Endothelial cell of umbilical vein (primary cell): ENCODE measurements at regions not wholly inside any gene's neighbourhood (a gene's known extent, or its start where the extent isn't known, plus 50 kb on each side); places are given as distances from the start of the nearest gene placed in this dataset.

Source experiments
- BruUV-seq: library from RNA; stranded (reverse); fragments of 400-500 nt; replicated peaks from 2 replicates; lab custom pipeline; 2021; lab: Mats Ljungman, UMichigan
- CTCF ChIA-PET: fragments of 300-600, 350-600 bp; sonication (Branson Sonifier 250); formaldehyde crosslinking; loops from one replicate; lab custom pipeline; 2021; ENCODE audit warnings: antibody characterized with exemption, inconsistent platforms; lab: Charles Lee
- POLR2A ChIA-PET: fragments of 300-600, 350-600 bp; sonication (Branson Sonifier 250); formaldehyde crosslinking; loops from one replicate; lab custom pipeline; 2021; ENCODE audit warnings: antibody characterized with exemption, inconsistent platforms; lab: Charles Lee
- DNase-seq: peaks from one replicate; pipeline ENCODE4 v3.0.0-alpha.2; 2011; ENCODE audit warnings: low read depth, low spot score
- FAIRE-seq: peaks from 2 replicates; lab custom pipeline; 2011; peaks lifted over from hg19 to GRCh38; lab: Jason Lieb, UNC
- H2AFZ ChIP-seq: 2 replicates; pipeline ENCODE4 v1.6.0; 2012; ENCODE audit warnings: low read depth, low read length, control low read depth, inconsistent platforms
- H3K27ac ChIP-seq: 2 replicates; pipeline ENCODE4 v1.5.1; 2011; ENCODE audit warnings: low read depth, mild to moderate bottlenecking, control low read depth, low read length, moderate library complexity; ENCODE audit not compliant: insufficient read depth
- H3K27me3 ChIP-seq, 2 experiments: 2 replicates each; pipeline versions ENCODE4 v1.6.0 to v1.6.1; 2011; ENCODE audit warnings: low read length in 2 of 2, mixed read lengths in 1 of 2; ENCODE audit not compliant: control insufficient read depth in 2 of 2, insufficient read depth in 2 of 2
- H3K36me3 ChIP-seq, 2 experiments: 2 replicates in 1 of 2; 3 replicates in 1 of 2; pipeline ENCODE4 v1.5.1; 2011; ENCODE audit warnings: low read length in 2 of 2, mild to moderate bottlenecking in 1 of 2, moderate library complexity in 1 of 2; ENCODE audit not compliant: control insufficient read depth in 2 of 2, insufficient read depth in 2 of 2; ENCODE audit errors: extremely low read depth in 1 of 2
- H3K4me1 ChIP-seq: 3 replicates; pipeline ENCODE4 v1.5.1; 2011; ENCODE audit warnings: mild to moderate bottlenecking, low read length; ENCODE audit not compliant: control insufficient read depth, insufficient read depth; ENCODE audit errors: extremely low read depth
- H3K4me2 ChIP-seq: 2 replicates; pipeline ENCODE4 v1.6.1; 2011; ENCODE audit warnings: low read length, control low read depth, mixed read lengths; ENCODE audit not compliant: insufficient read depth
- H3K4me3 ChIP-seq, 3 experiments: fragments of 200-600 bp in 1 of 3; sonication (generic), shearing (Covaris generic) in 1 of 3; replicated peaks in 1 of 3; 2 replicates each; pipeline ENCODE4 v1.5.1; 2011 to 2016; ENCODE audit warnings: control low read depth in 3 of 3, low read length in 3 of 3, mild to moderate bottlenecking in 2 of 3, inconsistent platforms in 1 of 3, low read depth in 1 of 3, moderate library complexity in 1 of 3; ENCODE audit not compliant: insufficient read depth in 1 of 3
- H3K79me2 ChIP-seq: 2 replicates; pipeline ENCODE4 v1.6.0; 2012; ENCODE audit warnings: low read length, inconsistent platforms; ENCODE audit not compliant: control insufficient read depth, insufficient read depth
- H3K9ac ChIP-seq: replicated peaks from 2 replicates; pipeline ENCODE3; 2011; ENCODE audit warnings: low read length, control low read depth; ENCODE audit not compliant: insufficient read depth; ENCODE audit errors: extremely low read depth
- H3K9me1 ChIP-seq: replicated peaks from 3 replicates; pipeline ENCODE4 v1.6.0; 2011; ENCODE audit warnings: mild to moderate bottlenecking, low read length; ENCODE audit not compliant: control insufficient read depth, insufficient read depth; ENCODE audit errors: extremely low read depth
- H3K9me3 ChIP-seq: replicated peaks from 2 replicates; pipeline ENCODE4 v1.5.1; 2012; ENCODE audit warnings: low read length, inconsistent platforms; ENCODE audit not compliant: control insufficient read depth, insufficient read depth
- H4K20me1 ChIP-seq: replicated peaks from 2 replicates; pipeline ENCODE3; 2011; ENCODE audit warnings: mild to moderate bottlenecking, low read length; ENCODE audit not compliant: control insufficient read depth, insufficient read depth; ENCODE audit errors: extremely low read depth
- EZH2 ChIP-seq: IDR thresholded peaks from 2 replicates; pipeline ENCODE4 v1.6.1; 2012; ENCODE audit warnings: borderline replicate concordance, low read depth, mild to moderate bottlenecking, moderate library complexity, low read length, inconsistent platforms; ENCODE audit not compliant: severe bottlenecking
- FOS ChIP-seq: IDR thresholded peaks from 2 replicates; pipeline ENCODE4 v1.6.1; 2011; ENCODE audit warnings: mild to moderate bottlenecking, low read length, moderate library complexity, borderline replicate concordance; ENCODE audit not compliant: insufficient read depth
- GATA2 ChIP-seq: IDR thresholded peaks from 2 replicates; pipeline ENCODE4 v1.7.0; 2011; ENCODE audit warnings: low read depth, mild to moderate bottlenecking, moderate library complexity, mixed read lengths, low read length; ENCODE audit not compliant: insufficient read length, insufficient read depth
- JUN ChIP-seq: IDR thresholded peaks from 2 replicates; pipeline ENCODE4 v1.6.1; 2011; ENCODE audit warnings: borderline replicate concordance, low read depth; ENCODE audit not compliant: insufficient read length, insufficient read depth
- MAX ChIP-seq: IDR thresholded peaks from 2 replicates; pipeline ENCODE4 v1.6.1; 2011; ENCODE audit not compliant: insufficient read depth, insufficient read length
- MYC ChIP-seq: IDR thresholded peaks from one replicate; pipeline ENCODE4 v1.6.1; 2011; ENCODE audit warnings: mild to moderate bottlenecking, low read depth, low read length
- POLR2A ChIP-seq: IDR thresholded peaks from 2 replicates; pipeline ENCODE4 v1.6.1; 2012; ENCODE audit warnings: low read depth, mild to moderate bottlenecking, control low read depth, low read length
- POLR2AphosphoS5 ChIP-seq: IDR thresholded peaks from 2 replicates; pipeline ENCODE4 v1.6.1; 2012; ENCODE audit warnings: low read depth, mild to moderate bottlenecking, control low read depth, low read length, moderate library complexity; ENCODE audit not compliant: insufficient read depth
- dilution Hi-C: fragments of 300-500 bp; cut with MboI; formaldehyde crosslinking; loops from one replicate; pipeline ENCODE4 v1.15.0; 2019; ENCODE audit warnings: low sequenced_read_pairs; ENCODE audit not compliant: extremely low pct_ligation_motif_present
- intact Hi-C: fragments of 100-400 bp; cut with micrococcal nuclease; formaldehyde crosslinking; loops from one replicate; pipeline ENCODE4 v1.10.0; 2022
- TF ChIP-seq, protein P1 (sequence below), 2 donors: IDR thresholded peaks; 1 replicate in 1 of 2; 2 replicates in 1 of 2; pipeline ENCODE4 v1.5.1; 2011; ENCODE audit warnings: low read length in 2 of 2, mild to moderate bottlenecking in 2 of 2, moderate library complexity in 2 of 2, control low read depth in 1 of 2, inconsistent platforms in 1 of 2, low read depth in 1 of 2; ENCODE audit not compliant: insufficient read depth in 1 of 2; ENCODE audit errors: extremely low read depth in 1 of 2

DNA sequence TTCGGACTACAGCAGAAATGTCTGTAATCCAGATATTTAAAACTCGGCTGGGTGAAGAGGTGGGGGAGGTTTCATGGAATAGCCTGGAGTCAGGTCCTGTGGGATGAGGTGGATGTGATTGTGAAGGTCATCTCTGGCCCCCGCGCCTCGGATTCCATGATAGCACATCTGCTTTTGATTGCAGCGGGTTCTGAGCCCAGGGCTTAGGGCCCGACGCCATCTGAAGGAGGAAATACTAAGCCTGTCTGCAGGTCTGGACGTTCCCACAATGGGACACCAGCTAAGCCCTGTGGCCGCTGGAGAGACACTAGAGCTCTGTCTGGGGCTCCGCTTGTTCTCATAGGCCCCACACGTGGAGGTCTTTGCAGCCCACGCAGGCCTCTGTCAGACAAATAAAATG lies 328.7 kb downstream of the CXCL12 start:
- no peaks in the 10 kb centered on the region for H3K27me3 ChIP-seq

More for the DNA sequence above, 328.7 kb downstream of the CXCL12 start:
- Histone ChIP-seq H3K9ac (no peak overlapping the region), H4K20me1 (no peaks in the 10 kb centered on the region), H3K4me1 (no peaks in the 10 kb centered on the region), H3K36me3 (no peaks in the 10 kb centered on the region), H3K27ac (no peak overlapping the region), H3K79me2 (no peaks in the 10 kb centered on the region), H3K9me1 (no peaks in the 10 kb centered on the region), H3K4me2 (no peak overlapping the region), H3K4me3 (no peak overlapping the region), H2AFZ (no peak overlapping the region), H3K9me3 (no peaks in the 10 kb centered on the region)
- dilution Hi-C loops (no loop called here), intact Hi-C loops (no loop called here)
- no peak for TF ChIP-seq POLR2A
- no peak for TF ChIP-seq MAX
- no peak for TF ChIP-seq EZH2
- no peak for TF ChIP-seq GATA2
- TF ChIP-seq MYC, result no peak
- TF ChIP-seq JUN, result no peak
- TF ChIP-seq, protein P1, sequence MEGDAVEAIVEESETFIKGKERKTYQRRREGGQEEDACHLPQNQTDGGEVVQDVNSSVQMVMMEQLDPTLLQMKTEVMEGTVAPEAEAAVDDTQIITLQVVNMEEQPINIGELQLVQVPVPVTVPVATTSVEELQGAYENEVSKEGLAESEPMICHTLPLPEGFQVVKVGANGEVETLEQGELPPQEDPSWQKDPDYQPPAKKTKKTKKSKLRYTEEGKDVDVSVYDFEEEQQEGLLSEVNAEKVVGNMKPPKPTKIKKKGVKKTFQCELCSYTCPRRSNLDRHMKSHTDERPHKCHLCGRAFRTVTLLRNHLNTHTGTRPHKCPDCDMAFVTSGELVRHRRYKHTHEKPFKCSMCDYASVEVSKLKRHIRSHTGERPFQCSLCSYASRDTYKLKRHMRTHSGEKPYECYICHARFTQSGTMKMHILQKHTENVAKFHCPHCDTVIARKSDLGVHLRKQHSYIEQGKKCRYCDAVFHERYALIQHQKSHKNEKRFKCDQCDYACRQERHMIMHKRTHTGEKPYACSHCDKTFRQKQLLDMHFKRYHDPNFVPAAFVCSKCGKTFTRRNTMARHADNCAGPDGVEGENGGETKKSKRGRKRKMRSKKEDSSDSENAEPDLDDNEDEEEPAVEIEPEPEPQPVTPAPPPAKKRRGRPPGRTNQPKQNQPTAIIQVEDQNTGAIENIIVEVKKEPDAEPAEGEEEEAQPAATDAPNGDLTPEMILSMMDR (IDR thresholded peaks at IDR 0.05; ENCODE audit: extremely low read depth in 1 of 2, insufficient read depth in 1 of 2, low read depth in 1 of 2, low read length in 2 of 2), result no peak
- no peak for TF ChIP-seq POLR2AphosphoS5
- no peak for TF ChIP-seq FOS
- DNase-seq (no peak), FAIRE-seq (no peak)
- no TSS peak for BruUV-seq
- ChIA-PET CTCF (no interaction called here), POLR2A (no interaction called here)
